Upper lobe of right lung (tissue), 1 donor: ENCODE measurements at regions not wholly inside any gene's neighbourhood (a gene's known extent, or its start where the extent isn't known, plus 50 kb on each side); places are given as distances from the start of the nearest gene placed in this dataset.

Experiments
- ATAC-seq: fragments of 200-7000 bp; cut with Tn5 transposase; one replicate; pipeline ENCODE4 v1.9.1; 2020; ENCODE audit warnings: mild to moderate bottlenecking, moderate library complexity
- DNase-seq: peaks from one replicate; pipeline ENCODE4 v3.0.0-alpha.2; 2020
- H3K27ac ChIP-seq: fragments of 200-600 bp; one replicate; pipeline ENCODE4 v1.8.0; 2022
- H3K27me3 ChIP-seq: fragments of 200-600 bp; one replicate; pipeline ENCODE4 v1.8.0; 2022; ENCODE audit warnings: mild to moderate bottlenecking
- H3K36me3 ChIP-seq: fragments of 200-600 bp; one replicate; pipeline ENCODE4 v1.8.0; 2022
- H3K4me1 ChIP-seq: fragments of 200-600 bp; one replicate; pipeline ENCODE4 v1.8.0; 2022
- H3K4me3 ChIP-seq: fragments of 200-600 bp; one replicate; pipeline ENCODE4 v1.8.0; 2022; ENCODE audit warnings: mild to moderate bottlenecking
- H3K9me3 ChIP-seq: fragments of 200-600 bp; one replicate; pipeline ENCODE4 v1.8.0; 2022
- intact Hi-C: fragments of 100-400 bp; cut with DNase I; formaldehyde crosslinking; loops from one replicate; pipeline ENCODE4 v1.11.0; 2022
- TF ChIP-seq, protein P1 (sequence below): fragments of 200-600 bp; IDR thresholded peaks from one replicate; pipeline ENCODE4 v1.8.0; 2022; ENCODE audit warnings: antibody characterized with exemption
- donor health status: DM: no; HTN: yes; CAD: no; lungs with severe emphysema.

DNA sequence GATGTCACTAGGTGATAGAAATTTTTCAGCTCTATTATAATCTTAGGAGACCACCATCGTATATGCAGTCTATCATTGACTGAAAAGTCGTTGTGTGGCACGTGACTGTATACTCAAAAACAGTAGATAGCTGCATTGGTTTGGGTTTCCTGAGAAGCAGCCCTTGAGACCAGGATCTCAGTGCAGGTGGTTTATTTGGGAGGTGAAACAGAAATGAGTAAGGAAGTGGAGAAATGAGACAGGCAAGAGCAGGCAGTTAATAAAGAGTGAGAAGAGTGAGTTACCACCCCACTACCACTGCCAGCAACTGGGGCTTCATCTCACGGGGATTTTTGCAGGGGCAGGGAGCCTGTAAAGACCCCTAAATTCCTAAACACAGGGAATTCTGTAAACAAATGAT lies 221.0 kb downstream of the SHQ1 start:
- Histone ChIP-seq H3K27me3 (no peaks in the 10 kb centered on the region), H3K27ac (no peak overlapping the region), H3K36me3 (no peaks in the 10 kb centered on the region), H3K4me3 (no peak overlapping the region), H3K4me1 (no peaks in the 10 kb centered on the region), H3K9me3 (no peaks in the 10 kb centered on the region)
- TF ChIP-seq, protein P1, sequence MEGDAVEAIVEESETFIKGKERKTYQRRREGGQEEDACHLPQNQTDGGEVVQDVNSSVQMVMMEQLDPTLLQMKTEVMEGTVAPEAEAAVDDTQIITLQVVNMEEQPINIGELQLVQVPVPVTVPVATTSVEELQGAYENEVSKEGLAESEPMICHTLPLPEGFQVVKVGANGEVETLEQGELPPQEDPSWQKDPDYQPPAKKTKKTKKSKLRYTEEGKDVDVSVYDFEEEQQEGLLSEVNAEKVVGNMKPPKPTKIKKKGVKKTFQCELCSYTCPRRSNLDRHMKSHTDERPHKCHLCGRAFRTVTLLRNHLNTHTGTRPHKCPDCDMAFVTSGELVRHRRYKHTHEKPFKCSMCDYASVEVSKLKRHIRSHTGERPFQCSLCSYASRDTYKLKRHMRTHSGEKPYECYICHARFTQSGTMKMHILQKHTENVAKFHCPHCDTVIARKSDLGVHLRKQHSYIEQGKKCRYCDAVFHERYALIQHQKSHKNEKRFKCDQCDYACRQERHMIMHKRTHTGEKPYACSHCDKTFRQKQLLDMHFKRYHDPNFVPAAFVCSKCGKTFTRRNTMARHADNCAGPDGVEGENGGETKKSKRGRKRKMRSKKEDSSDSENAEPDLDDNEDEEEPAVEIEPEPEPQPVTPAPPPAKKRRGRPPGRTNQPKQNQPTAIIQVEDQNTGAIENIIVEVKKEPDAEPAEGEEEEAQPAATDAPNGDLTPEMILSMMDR: no peak
- intact Hi-C loops: no loop called here
- ATAC-seq (no peak), DNase-seq (no peak)

DNA sequence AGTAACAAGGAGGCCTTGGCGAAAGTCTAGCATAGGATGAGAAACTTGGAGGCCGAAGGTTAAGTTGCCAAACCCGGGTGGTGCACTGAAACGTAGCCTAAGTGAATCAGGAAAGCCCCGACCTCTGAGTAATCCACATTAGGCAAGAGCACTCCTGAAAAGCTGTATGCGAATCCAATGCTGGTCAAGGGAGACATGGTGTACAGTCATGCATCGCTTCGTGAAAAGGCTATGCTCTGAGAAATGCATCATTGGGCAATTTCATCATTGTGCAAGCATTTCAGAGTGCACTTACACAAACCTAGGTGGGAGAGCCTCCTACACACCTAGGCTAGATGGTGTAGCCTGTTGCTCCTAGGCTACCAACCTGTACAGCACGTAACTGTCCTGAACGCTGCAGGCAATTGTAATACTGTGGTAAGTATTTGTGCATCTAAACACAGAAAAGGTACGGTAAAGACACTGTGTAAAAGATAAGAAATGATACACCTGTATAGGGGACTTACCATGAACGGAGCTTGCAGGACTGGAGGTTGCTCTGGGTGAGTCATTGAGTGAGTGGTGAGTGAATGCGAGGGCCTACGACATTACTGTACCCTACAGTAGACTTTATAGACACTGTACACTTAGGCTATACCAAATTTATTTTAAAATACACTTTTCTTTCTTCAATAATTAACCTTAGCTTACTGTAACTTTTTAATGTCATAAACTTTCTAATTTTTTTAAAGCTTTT lies 222.5 kb downstream of the SHQ1 start:
- intact Hi-C loops: no loop called here
- Histone ChIP-seq H3K9me3 (no peaks in the 10 kb centered on the region), H3K36me3 (no peaks in the 10 kb centered on the region), H3K27ac (no peak overlapping the region), H3K4me1 (no peaks in the 10 kb centered on the region), H3K4me3 (no peak overlapping the region), H3K27me3 (no peaks in the 10 kb centered on the region)
- ATAC-seq (peak; percentile 68), DNase-seq (no peak)
- TF ChIP-seq, protein P1: no peak

DNA sequence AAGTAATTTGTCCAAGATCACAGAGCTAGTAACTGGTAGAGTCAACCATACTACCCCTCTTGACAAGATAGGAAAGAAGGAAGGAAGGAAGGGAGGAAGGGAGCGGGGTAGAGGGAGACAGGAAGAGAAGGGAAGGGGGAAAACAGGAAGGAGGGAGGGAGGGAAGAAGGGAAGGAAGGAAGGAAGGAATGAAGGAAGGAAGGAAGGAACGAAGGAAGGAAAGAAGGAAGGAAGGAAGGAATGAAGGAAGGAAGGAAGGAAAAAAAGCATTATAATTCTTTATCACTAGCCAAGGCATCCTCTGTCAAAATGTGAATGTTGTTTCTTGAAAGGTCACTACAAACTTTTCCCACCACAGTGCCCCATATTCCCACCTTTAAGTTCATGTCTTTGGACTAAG lies 223.6 kb downstream of the SHQ1 start:
- intact Hi-C loops: no loop called here
- DNase-seq (no peak), ATAC-seq (no peak)
- no peaks in the 10 kb centered on the region for H3K36me3 ChIP-seq
- H3K4me3 ChIP-seq: no peak overlapping the region
- no peaks in the 10 kb centered on the region for H3K9me3 ChIP-seq
- H3K27me3 ChIP-seq: no peaks in the 10 kb centered on the region
- TF ChIP-seq, protein P1: no peak
- H3K4me1 ChIP-seq: no peaks in the 10 kb centered on the region
- H3K27ac ChIP-seq: no peak overlapping the region

DNA sequence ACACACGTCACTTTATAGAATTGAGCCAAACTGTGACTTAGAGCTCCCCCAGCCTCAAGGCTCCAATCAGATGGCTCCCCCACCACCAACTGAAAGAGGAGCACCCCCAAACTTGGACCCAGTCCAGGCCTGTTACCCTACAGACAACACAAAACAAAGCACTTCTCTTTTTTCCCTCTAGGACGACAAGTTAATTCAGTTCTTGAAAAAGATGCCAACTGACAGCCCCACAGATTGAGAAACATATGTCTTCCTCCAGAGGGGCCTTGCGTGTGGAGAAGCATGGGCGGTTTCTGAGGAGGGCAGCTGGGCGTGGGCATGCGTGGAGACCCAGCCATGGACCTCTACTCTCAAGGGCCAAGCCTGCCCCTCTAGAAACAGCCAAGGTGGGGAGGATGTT lies 229.5 kb downstream of the SHQ1 start:
- intact Hi-C loops: no loop called here

DNA sequence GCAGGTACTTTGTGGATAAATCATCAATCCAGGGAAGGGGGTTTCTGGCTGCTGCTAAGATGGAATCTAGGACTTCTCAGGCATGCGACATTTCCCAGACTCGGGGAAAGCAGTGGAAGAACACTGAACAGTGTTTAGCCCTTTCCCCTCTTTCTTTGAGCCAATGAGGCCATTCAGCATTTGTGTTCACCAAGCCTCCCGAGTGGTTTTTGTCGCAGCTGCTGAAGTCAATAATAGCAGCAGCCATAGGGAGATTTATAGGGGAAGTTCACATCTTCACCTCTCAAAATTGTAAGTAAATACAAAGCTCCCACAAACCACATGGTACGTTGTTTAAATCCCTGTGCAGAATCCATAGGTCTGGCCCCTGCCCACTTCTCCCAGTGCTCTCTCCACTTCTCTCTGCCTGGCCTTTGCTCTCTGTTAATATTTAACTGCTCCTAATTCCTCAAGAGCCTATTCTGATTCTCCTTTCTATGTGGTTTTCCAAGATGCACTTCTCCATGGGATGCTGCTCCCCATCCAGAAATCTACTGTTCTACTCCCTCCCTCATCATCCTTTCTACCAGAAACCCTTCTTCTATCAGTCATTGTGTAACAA lies 230.7 kb downstream of the SHQ1 start:
- Histone ChIP-seq H3K36me3 (no peaks in the 10 kb centered on the region), H3K27ac (no peak overlapping the region), H3K4me3 (no peak overlapping the region), H3K4me1 (no peaks in the 10 kb centered on the region), H3K27me3 (no peaks in the 10 kb centered on the region), H3K9me3 (no peaks in the 10 kb centered on the region)
- DNase-seq (no peak), ATAC-seq (no peak)
- TF ChIP-seq, protein P1: no peak
- intact Hi-C loops: no loop called here

More for the DNA sequence above, 229.5 kb downstream of the SHQ1 start:
- Histone ChIP-seq H3K27ac (no peak overlapping the region), H3K9me3 (no peaks in the 10 kb centered on the region), H3K4me1 (no peaks in the 10 kb centered on the region), H3K36me3 (no peaks in the 10 kb centered on the region), H3K4me3 (no peak overlapping the region), H3K27me3 (no peaks in the 10 kb centered on the region)
- ATAC-seq (peak; percentile 32), DNase-seq (no peak)
- TF ChIP-seq, protein P1: no peak
